Hepatocyte (in vitro differentiated cells): ENCODE measurements at regions not wholly inside any gene's neighbourhood (a gene's known extent, or its start where the extent isn't known, plus 50 kb on each side); places are given as distances from the start of the nearest gene placed in this dataset.

Source experiments
- DNase-seq: peaks from one replicate; pipeline ENCODE4 v3.0.0-alpha.2; 2016; ENCODE audit warnings: low spot score
- H2AFZ ChIP-seq: fragments of 200-600 bp; sonication (generic); 2 replicates; pipeline ENCODE4 v1.6.0; 2016; ENCODE audit warnings: antibody characterized with exemption, mild to moderate bottlenecking
- H3K27ac ChIP-seq: fragments of 200-600 bp; sonication (generic); 2 replicates; pipeline ENCODE4 v1.5.1; 2016; ENCODE audit warnings: mild to moderate bottlenecking
- H3K27me3 ChIP-seq: fragments of 200-600 bp; sonication (generic); 2 replicates; pipeline ENCODE4 v1.6.1; 2016
- H3K36me3 ChIP-seq: fragments of 200-600 bp; sonication (generic); replicated peaks from 2 replicates; pipeline ENCODE4 v1.5.1; 2016; ENCODE audit warnings: low read depth; ENCODE audit not compliant: insufficient read depth
- H3K4me1 ChIP-seq: fragments of 200-600 bp; sonication (generic); 2 replicates; pipeline ENCODE4 v1.5.1; 2016; ENCODE audit warnings: mild to moderate bottlenecking, moderate library complexity; ENCODE audit not compliant: insufficient read depth
- H3K4me2 ChIP-seq: fragments of 200-600 bp; sonication (generic); 2 replicates; pipeline ENCODE4 v1.6.0; 2016
- H3K4me3 ChIP-seq: fragments of 200-600 bp; sonication (generic); 2 replicates; pipeline ENCODE4 v1.5.1; 2016; ENCODE audit warnings: mild to moderate bottlenecking
- H3K79me2 ChIP-seq: fragments of 200-600 bp; sonication (generic); 2 replicates; pipeline ENCODE4 v1.6.0; 2017; ENCODE audit warnings: mild to moderate bottlenecking
- H3K9me2 ChIP-seq: fragments of 200-600 bp; sonication (generic); replicated peaks from 2 replicates; pipeline ENCODE4 v1.6.0; 2017; ENCODE audit warnings: mild to moderate bottlenecking; ENCODE audit not compliant: insufficient read depth
- H3K9me3 ChIP-seq: fragments of 200-600 bp; sonication (generic); 2 replicates; pipeline ENCODE4 v1.5.1; 2016; ENCODE audit warnings: low read depth, mild to moderate bottlenecking
- H4K20me1 ChIP-seq: fragments of 200-600 bp; sonication (generic); 2 replicates; pipeline ENCODE4 v1.6.0; 2016; ENCODE audit warnings: mild to moderate bottlenecking; ENCODE audit not compliant: insufficient read depth, poor library complexity, severe bottlenecking
- CTCF ChIP-seq: fragments of 200-600 bp; sonication (generic); IDR thresholded peaks from 2 replicates; pipeline ENCODE4 v1.5.1; 2016; ENCODE audit warnings: antibody characterized with exemption, mild to moderate bottlenecking; ENCODE audit not compliant: poor library complexity
- EZH2 ChIP-seq: fragments of 200-600 bp; sonication (generic); IDR thresholded peaks from 2 replicates; pipeline ENCODE4 v1.6.1; 2016; ENCODE audit warnings: antibody characterized with exemption, mild to moderate bottlenecking, borderline replicate concordance
- EZH2phosphoT487 ChIP-seq: fragments of 200-600 bp; sonication (generic); IDR thresholded peaks from one replicate; pipeline ENCODE4 v1.6.1; 2018; ENCODE audit warnings: antibody characterized with exemption, mild to moderate bottlenecking, low read depth, moderate library complexity; ENCODE audit not compliant: unreplicated experiment, severe bottlenecking
- WGBS: methylation state at CpG from one replicate; pipeline ENCODE4 v1.1.6; 2016; ENCODE audit warnings: low lambda C conversion rate; ENCODE audit errors: missing lambda C conversion rate; 5-methylcytosine and 5-hydroxymethylcytosine counted together

GRCh38 chr14:101273091-101273490 lies 288.2 kb upstream of the DIO3 start:
- Histone ChIP-seq H3K4me1 (no peaks in the 10 kb centered on the region), H3K36me3 (no peaks in the 10 kb centered on the region), H3K4me2 (no peak overlapping the region), H3K4me3 (no peak overlapping the region), H4K20me1 (no peaks in the 10 kb centered on the region), H3K27ac (no peak overlapping the region), H3K9me2 (no peaks in the 10 kb centered on the region), H3K27me3 (no peaks in the 10 kb centered on the region), H2AFZ (no peak overlapping the region), H3K9me3 (no peaks in the 10 kb centered on the region), H3K79me2 (no peaks in the 10 kb centered on the region)
- DNase-seq: no peak
- TF ChIP-seq CTCF (no peak), EZH2 (no peak), EZH2phosphoT487 (no peak)

GRCh38 chr14:101276309-101277091 lies 284.8 kb upstream of the DIO3 start:
- Histone ChIP-seq H3K79me2 (no peaks in the 10 kb centered on the region), H3K27me3 (no peaks in the 10 kb centered on the region), H3K4me2 (no peak overlapping the region), H3K9me2 (no peaks in the 10 kb centered on the region), H4K20me1 (no peaks in the 10 kb centered on the region), H3K9me3 (no peaks in the 10 kb centered on the region), H3K36me3 (no peaks in the 10 kb centered on the region), H3K27ac (no peak overlapping the region), H3K4me1 (no peaks in the 10 kb centered on the region), H3K4me3 (no peak overlapping the region), H2AFZ (no peak overlapping the region)
- no peak for DNase-seq
- 64% methylated on average over 4 of the region's 4 CpGs for WGBS
- TF ChIP-seq EZH2 (no peak), CTCF (no peak), EZH2phosphoT487 (no peak)

GRCh38 chr14:101282418-101282817 lies 278.9 kb upstream of the DIO3 start:
- H3K27ac ChIP-seq: no peak overlapping the region
- H3K36me3 ChIP-seq: no peaks in the 10 kb centered on the region
- H3K27me3 ChIP-seq: no peaks in the 10 kb centered on the region
- H4K20me1 ChIP-seq: no peaks in the 10 kb centered on the region
- H3K4me1 ChIP-seq: no peaks in the 10 kb centered on the region
- H3K9me2 ChIP-seq: no peaks in the 10 kb centered on the region
- no peak overlapping the region for H3K4me2 ChIP-seq
- H3K79me2 ChIP-seq: no peaks in the 10 kb centered on the region
- WGBS: 91% methylated on average over 3 of the region's 3 CpGs
- no peaks in the 10 kb centered on the region for H3K9me3 ChIP-seq
- no peak overlapping the region for H2AFZ ChIP-seq
- no peak for TF ChIP-seq EZH2
- no peak overlapping the region for H3K4me3 ChIP-seq
- no peak for DNase-seq

GRCh38 chr14:101284711-101285110 lies 276.6 kb upstream of the DIO3 start:
- no peak for DNase-seq
- H3K9me3 ChIP-seq: no peaks in the 10 kb centered on the region
- H4K20me1 ChIP-seq: no peaks in the 10 kb centered on the region
- TF ChIP-seq EZH2 (no peak), EZH2phosphoT487 (no peak), CTCF (no peak)
- 85% methylated on average over 3 of the region's 3 CpGs for WGBS
- no peaks in the 10 kb centered on the region for H3K27me3 ChIP-seq
- H2AFZ ChIP-seq: no peak overlapping the region
- H3K4me1 ChIP-seq: peaks cover 17% of the 10 kb centered on the region
- no peak overlapping the region for H3K27ac ChIP-seq
- no peak overlapping the region for H3K4me2 ChIP-seq
- H3K9me2 ChIP-seq: no peaks in the 10 kb centered on the region
- H3K79me2 ChIP-seq: no peaks in the 10 kb centered on the region
- H3K4me3 ChIP-seq: no peak overlapping the region
- H3K36me3 ChIP-seq: no peaks in the 10 kb centered on the region
